ENCODE measurements at regions not wholly inside any gene's neighbourhood (a gene's known extent, or its start where the extent isn't known, plus 50 kb on each side); places are given as distances from the start of the nearest gene placed in this dataset.

DNA sequence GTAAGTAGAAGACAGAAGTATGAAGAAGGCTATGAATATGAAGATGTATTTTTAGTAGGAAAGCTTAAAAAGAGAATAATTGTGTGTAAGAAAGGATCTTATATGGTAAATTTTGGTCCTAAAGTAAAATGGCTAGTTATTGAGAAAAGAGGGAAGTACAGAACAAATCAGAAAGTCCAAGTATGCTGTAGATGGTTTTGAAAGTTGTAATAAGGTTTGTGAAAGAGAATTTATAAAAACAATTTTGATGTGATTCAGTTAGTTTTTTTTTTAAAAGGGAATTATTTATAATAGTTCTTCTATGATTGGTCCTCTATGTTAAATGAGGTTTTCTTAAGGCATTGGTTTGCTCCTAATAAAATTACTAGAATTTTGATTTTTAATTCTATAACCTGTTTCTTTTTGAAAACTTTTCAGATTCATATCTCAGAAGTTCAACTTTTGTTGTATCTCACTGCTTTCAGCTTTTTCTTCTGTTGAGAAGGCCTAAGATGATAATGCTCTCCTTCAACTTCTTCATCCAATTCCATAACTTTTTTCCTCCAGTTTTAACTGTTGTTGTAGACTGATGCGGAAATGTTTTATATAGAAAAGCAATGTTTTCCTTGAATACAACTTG lies 322.7 kb downstream of the NOL4 start:
- Mint-ChIP-seq H3K27me3 (ENCODE audit: low read depth) (no peaks in the 10 kb centered on the region), H3K36me3 (ENCODE audit: low read depth) (no peaks in the 10 kb centered on the region), H3K9me3 (peaks cover 57% of the 10 kb centered on the region), H3K4me3 (no peak overlapping the region), H3K27ac (no peak overlapping the region), H3K4me1 (ENCODE audit: low read depth) (no peaks in the 10 kb centered on the region)
- no peak for DNase-seq (ENCODE audit: low spot score)

GRCh38 chr18:33900638-33901037 lies 322.6 kb downstream of the ASXL3 start:
- H3K4me1 Mint-ChIP-seq (ENCODE audit: low read depth) = no peaks in the 10 kb centered on the region
- no peak overlapping the region for H3K4me3 Mint-ChIP-seq
- H3K36me3 Mint-ChIP-seq (ENCODE audit: low read depth) = no peaks in the 10 kb centered on the region
- H3K27me3 Mint-ChIP-seq (ENCODE audit: low read depth) = no peaks in the 10 kb centered on the region
- no peak overlapping the region for H3K27ac Mint-ChIP-seq
- DNase-seq (ENCODE audit: low spot score) = no peak
- peaks cover 59% of the 10 kb centered on the region for H3K9me3 Mint-ChIP-seq

GRCh38 chr18:33898427-33898826 lies 320.4 kb downstream of the ASXL3 start:
- peaks cover 41% of the 10 kb centered on the region for H3K9me3 Mint-ChIP-seq
- no peaks in the 10 kb centered on the region for H3K4me1 Mint-ChIP-seq (ENCODE audit: low read depth)
- DNase-seq (ENCODE audit: low spot score) = no peak
- no peak overlapping the region for H3K4me3 Mint-ChIP-seq
- H3K36me3 Mint-ChIP-seq (ENCODE audit: low read depth) = no peaks in the 10 kb centered on the region
- H3K27ac Mint-ChIP-seq = no peak overlapping the region
- H3K27me3 Mint-ChIP-seq (ENCODE audit: low read depth) = no peaks in the 10 kb centered on the region

GRCh38 chr18:33878213-33878612 lies 300.2 kb downstream of the ASXL3 start:
- Mint-ChIP-seq H3K27ac (no peak overlapping the region), H3K4me3 (no peak overlapping the region), H3K4me1 (ENCODE audit: low read depth) (no peaks in the 10 kb centered on the region), H3K9me3 (peaks cover 41% of the 10 kb centered on the region), H3K36me3 (ENCODE audit: low read depth) (no peaks in the 10 kb centered on the region), H3K27me3 (ENCODE audit: low read depth) (no peaks in the 10 kb centered on the region)
- DNase-seq (ENCODE audit: low spot score) = no peak

DNA sequence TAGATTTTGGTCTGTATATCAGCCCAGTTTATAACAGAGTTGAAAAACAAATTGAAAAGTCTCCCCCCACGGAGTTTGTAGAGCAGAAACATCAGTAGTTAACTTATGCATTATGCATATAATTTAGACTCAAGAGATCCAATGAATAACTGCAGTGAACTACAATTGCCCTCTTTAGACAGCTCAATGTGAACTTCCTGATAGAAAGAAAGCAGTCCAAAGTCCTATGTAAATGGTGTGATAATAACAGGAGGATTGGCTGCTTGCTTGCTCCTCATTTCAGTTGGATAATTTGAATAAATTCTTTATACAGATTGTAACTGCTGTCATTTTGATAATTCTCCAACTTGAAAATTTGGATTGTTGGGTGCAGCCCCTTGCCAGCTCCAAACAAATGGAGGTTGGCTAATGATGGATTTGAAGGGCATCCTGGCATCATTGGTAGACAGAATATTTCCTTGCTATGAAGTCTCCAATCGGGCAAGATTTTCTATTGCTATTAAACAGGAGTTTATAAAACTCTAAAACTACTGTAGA lies 297.1 kb downstream of the ASXL3 start:
- no peaks in the 10 kb centered on the region for H3K36me3 Mint-ChIP-seq (ENCODE audit: low read depth)
- H3K4me1 Mint-ChIP-seq (ENCODE audit: low read depth) = no peaks in the 10 kb centered on the region
- H3K27ac Mint-ChIP-seq = no peak overlapping the region
- no peak for DNase-seq (ENCODE audit: low spot score)
- no peak overlapping the region for H3K4me3 Mint-ChIP-seq
- H3K27me3 Mint-ChIP-seq (ENCODE audit: low read depth) = no peaks in the 10 kb centered on the region
- peaks cover 32% of the 10 kb centered on the region for H3K9me3 Mint-ChIP-seq

DNA sequence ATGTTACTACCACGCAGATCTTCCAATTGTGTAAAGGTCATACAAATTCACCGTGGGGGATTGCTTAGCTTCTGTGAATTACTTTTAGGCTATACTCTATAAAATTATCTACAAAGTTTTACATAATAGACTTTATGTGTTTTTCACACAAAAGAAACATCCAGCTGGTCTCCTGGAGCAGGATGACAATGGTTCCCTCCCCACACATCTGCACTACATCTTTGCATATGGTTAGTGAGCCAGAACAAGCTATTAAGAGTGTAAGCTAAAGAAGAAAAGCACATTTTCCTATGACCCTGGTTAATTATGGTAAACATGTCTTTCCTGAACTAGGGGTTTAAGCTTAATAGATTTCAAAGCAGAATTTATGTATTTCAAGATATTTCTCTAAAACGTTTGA lies 295.1 kb downstream of the ASXL3 start:
- H3K27ac Mint-ChIP-seq = no peak overlapping the region
- no peak overlapping the region for H3K4me3 Mint-ChIP-seq
- no peak for DNase-seq (ENCODE audit: low spot score)
- H3K36me3 Mint-ChIP-seq (ENCODE audit: low read depth) = no peaks in the 10 kb centered on the region
- H3K4me1 Mint-ChIP-seq (ENCODE audit: low read depth) = no peaks in the 10 kb centered on the region
- no peaks in the 10 kb centered on the region for H3K27me3 Mint-ChIP-seq (ENCODE audit: low read depth)
- peaks cover 31% of the 10 kb centered on the region for H3K9me3 Mint-ChIP-seq

DNA sequence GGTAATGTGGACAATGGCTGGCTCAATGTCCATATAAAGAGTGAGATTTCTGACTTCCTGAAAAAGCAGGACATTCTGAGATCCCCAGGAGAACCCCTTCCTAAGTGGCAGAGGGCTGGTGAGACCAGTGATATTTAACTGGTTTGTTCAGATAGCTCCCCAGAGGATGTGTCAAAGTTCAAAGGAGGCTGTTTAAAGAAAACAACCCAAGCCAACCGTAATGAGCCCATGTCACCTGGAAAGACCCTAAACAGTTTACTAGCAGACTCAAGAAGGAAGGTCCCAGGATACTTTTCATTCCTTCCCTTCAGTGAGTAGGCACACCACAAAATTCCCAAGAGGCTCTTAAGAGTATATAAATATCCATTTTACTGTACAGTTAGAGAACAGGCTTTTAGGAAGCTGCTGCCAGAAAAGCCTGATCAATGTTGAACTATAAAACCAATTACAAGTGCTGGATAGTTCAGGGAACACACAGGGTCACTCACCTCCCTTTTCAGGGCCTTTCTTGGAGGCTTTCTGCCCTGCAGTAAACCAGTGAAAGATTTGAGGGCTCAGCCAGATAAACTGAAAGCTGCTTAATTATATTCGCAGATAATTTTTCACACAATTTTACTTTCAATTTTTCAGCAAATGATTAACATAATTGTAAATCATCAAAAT lies 293.5 kb downstream of the ASXL3 start:
- Mint-ChIP-seq H3K4me1 (ENCODE audit: low read depth) (no peaks in the 10 kb centered on the region), H3K9me3 (peaks cover 24% of the 10 kb centered on the region), H3K4me3 (no peak overlapping the region), H3K27me3 (ENCODE audit: low read depth) (no peaks in the 10 kb centered on the region), H3K27ac (no peak overlapping the region), H3K36me3 (ENCODE audit: low read depth) (no peaks in the 10 kb centered on the region)
- DNase-seq (ENCODE audit: low spot score) = no peak

- H3K9me3 Mint-ChIP-seq = peaks cover 20% of the 10 kb centered on the region
- H3K4me3 Mint-ChIP-seq = no peak overlapping the region
- no peaks in the 10 kb centered on the region for H3K4me1 Mint-ChIP-seq (ENCODE audit: low read depth)
- no peaks in the 10 kb centered on the region for H3K27me3 Mint-ChIP-seq (ENCODE audit: low read depth)
- DNase-seq (ENCODE audit: low spot score) = no peak
- H3K27ac Mint-ChIP-seq = no peak overlapping the region
- H3K36me3 Mint-ChIP-seq (ENCODE audit: low read depth) = no peaks in the 10 kb centered on the region
Observed at GRCh38 chr18:33870059-33870458, 292.0 kb downstream of the ASXL3 start.

DNA sequence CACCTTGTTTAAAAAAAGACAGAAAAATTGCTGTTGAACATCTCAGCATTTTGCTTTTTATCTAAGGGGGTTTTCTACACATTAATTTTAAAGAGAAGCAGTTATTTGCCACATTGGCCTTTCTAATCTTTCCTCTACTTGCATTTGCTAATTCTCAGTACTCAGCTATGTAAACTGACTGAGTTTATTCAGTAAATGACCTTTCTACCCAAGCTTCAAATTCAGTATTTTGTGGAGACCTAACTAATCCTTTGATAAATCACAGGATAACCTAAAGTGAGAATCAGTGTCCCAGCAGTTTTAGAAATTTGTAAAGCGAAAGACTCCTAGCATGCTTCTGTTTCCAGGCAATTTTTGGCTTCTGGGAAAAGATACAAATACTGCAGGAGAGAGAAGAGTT lies 288.4 kb downstream of the ASXL3 start:
- Mint-ChIP-seq H3K4me3 (no peak overlapping the region), H3K27me3 (ENCODE audit: low read depth) (no peaks in the 10 kb centered on the region), H3K9me3 (peaks cover 21% of the 10 kb centered on the region)

DNA sequence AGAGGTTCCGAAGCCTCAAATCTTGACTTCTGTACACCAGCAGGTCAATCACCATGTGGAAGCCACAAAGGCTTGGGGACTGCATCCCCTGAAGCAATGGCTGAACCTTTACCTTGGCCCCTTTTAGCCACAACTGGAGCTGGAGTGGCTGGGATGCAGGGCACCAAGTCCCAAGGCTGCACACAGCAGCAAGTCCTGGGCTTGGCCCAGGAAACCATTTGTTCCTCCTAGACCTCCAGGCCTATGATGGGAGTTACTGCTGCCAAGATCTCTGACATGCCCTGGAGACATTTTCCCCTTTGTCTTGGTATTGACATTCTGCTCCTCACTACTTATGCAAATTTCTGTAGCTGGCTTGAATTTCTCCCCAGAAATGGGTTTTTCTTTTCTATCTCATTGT lies 285.9 kb downstream of the ASXL3 start:
- no peak overlapping the region for H3K4me3 Mint-ChIP-seq
- H3K9me3 Mint-ChIP-seq = peaks cover 29% of the 10 kb centered on the region
- no peaks in the 10 kb centered on the region for H3K4me1 Mint-ChIP-seq (ENCODE audit: low read depth)
- no peak for DNase-seq (ENCODE audit: low spot score)
- no peak overlapping the region for H3K27ac Mint-ChIP-seq
- H3K27me3 Mint-ChIP-seq (ENCODE audit: low read depth) = no peaks in the 10 kb centered on the region
- H3K36me3 Mint-ChIP-seq (ENCODE audit: low read depth) = no peaks in the 10 kb centered on the region

More for the DNA sequence above, 288.4 kb downstream of the ASXL3 start:
- H3K36me3 Mint-ChIP-seq (ENCODE audit: low read depth) = no peaks in the 10 kb centered on the region
- DNase-seq (ENCODE audit: low spot score) = no peak
- H3K4me1 Mint-ChIP-seq (ENCODE audit: low read depth) = no peaks in the 10 kb centered on the region
- H3K27ac Mint-ChIP-seq = no peak overlapping the region

DNA sequence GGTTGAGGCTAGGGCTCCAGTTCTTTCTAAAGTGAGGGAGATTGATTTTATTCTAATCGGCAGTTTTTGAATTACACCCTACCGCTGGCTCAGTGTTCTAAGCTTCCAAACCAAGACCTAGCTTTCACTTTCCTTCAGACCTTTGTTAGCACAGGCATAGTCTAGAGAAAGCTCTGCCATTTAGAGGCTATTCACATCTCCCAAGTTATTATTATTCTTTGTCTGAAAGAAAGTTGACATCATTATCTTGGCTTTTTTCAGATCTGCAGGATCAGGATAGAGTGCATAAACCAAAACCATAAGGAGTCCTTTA lies 276.8 kb downstream of the ASXL3 start:
- H3K4me1 Mint-ChIP-seq (ENCODE audit: low read depth) = no peaks in the 10 kb centered on the region
- H3K36me3 Mint-ChIP-seq (ENCODE audit: low read depth) = no peaks in the 10 kb centered on the region
- no peak overlapping the region for H3K27ac Mint-ChIP-seq
- no peak overlapping the region for H3K4me3 Mint-ChIP-seq
- peaks cover 18% of the 10 kb centered on the region for H3K9me3 Mint-ChIP-seq
- H3K27me3 Mint-ChIP-seq (ENCODE audit: low read depth) = no peaks in the 10 kb centered on the region
- DNase-seq (ENCODE audit: low spot score) = no peak

DNA sequence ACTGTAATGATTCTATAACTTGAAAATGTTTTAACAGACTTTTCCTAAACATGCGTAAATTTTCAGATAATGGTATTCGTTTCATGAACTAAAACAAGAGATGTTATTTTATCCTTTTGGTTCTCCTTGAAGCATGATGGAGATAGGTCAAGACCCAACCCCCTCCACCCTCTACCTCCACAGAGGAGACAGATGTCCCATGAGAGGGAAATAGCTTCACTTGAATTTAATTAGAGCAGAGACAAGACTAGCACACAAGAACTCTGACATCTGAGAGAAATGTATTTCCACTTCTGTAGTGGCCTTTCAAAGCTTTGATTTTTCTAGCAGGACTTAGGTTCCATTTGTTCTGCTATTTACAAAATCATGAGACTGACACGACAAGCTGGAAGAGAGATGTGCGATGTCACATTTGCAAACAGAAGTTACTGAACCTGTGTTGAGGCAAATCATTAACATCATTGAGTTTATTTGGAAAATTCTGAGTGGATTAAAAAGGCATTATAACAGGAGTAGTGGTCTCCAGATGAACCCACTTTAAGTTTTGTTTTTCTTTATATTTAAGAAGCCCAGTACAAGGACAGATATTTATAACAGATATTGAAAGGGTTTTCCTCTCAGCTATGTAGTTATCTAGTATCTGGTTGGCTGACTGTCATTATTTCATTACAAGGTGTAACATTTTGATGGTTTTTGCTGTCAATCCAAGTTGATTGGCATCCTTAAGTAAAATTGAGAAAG lies 276.2 kb downstream of the ASXL3 start:
- H3K36me3 Mint-ChIP-seq (ENCODE audit: low read depth) = no peaks in the 10 kb centered on the region
- no peaks in the 10 kb centered on the region for H3K4me1 Mint-ChIP-seq (ENCODE audit: low read depth)
- no peak overlapping the region for H3K4me3 Mint-ChIP-seq
- DNase-seq (ENCODE audit: low spot score) = no peak
- H3K9me3 Mint-ChIP-seq = peaks cover 17% of the 10 kb centered on the region
- H3K27me3 Mint-ChIP-seq (ENCODE audit: low read depth) = no peaks in the 10 kb centered on the region
- H3K27ac Mint-ChIP-seq = no peak overlapping the region

GRCh38 chr18:33853187-33853586 lies 275.2 kb downstream of the ASXL3 start:
- H3K36me3 Mint-ChIP-seq (ENCODE audit: low read depth) = no peaks in the 10 kb centered on the region
- no peaks in the 10 kb centered on the region for H3K4me1 Mint-ChIP-seq (ENCODE audit: low read depth)
- no peak overlapping the region for H3K27ac Mint-ChIP-seq
- H3K27me3 Mint-ChIP-seq (ENCODE audit: low read depth) = no peaks in the 10 kb centered on the region
- no peak overlapping the region for H3K4me3 Mint-ChIP-seq
- peaks cover 12% of the 10 kb centered on the region for H3K9me3 Mint-ChIP-seq
- DNase-seq (ENCODE audit: low spot score) = no peak

- DNase-seq (ENCODE audit: low spot score) = no peak
- Mint-ChIP-seq H3K9me3 (peaks cover 17% of the 10 kb centered on the region), H3K4me3 (no peak overlapping the region), H3K36me3 (ENCODE audit: low read depth) (no peaks in the 10 kb centered on the region), H3K27me3 (ENCODE audit: low read depth) (no peaks in the 10 kb centered on the region), H3K27ac (no peak overlapping the region), H3K4me1 (ENCODE audit: low read depth) (no peaks in the 10 kb centered on the region)
Observed at GRCh38 chr18:33851546-33852078, 273.6 kb downstream of the ASXL3 start.

All from T-helper 2 cell treated with Interferon-gamma antibody and Interleukin-4, amounts not matched to agents 5 μg/mL and 100 μg/mL, for 36 hours (primary cell).